SJSA1 (cell line): ENCODE measurements at regions not wholly inside any gene's neighbourhood (a gene's known extent, or its start where the extent isn't known, plus 50 kb on each side); places are given as distances from the start of the nearest gene placed in this dataset.

Experiments used
- DNase-seq, 2 experiments: peaks; one replicate each; pipeline ENCODE4 v3.0.0-alpha.2; 2015 to 2020; ENCODE audit warnings: low spot score in 2 of 2, low read depth in 1 of 2
- H3K27ac ChIP-seq: fragments of 250-450 bp; sonication (Bioruptor Pico); 2 replicates; pipeline ENCODE4 v1.5.1; 2020; ENCODE audit warnings: mild to moderate bottlenecking, moderate library complexity
- H3K27me3 ChIP-seq: fragments of 250-450 bp; sonication (Bioruptor Pico); replicated peaks from 2 replicates; pipeline ENCODE4 v1.5.1; 2020; ENCODE audit warnings: mild to moderate bottlenecking, moderate library complexity
- H3K36me3 ChIP-seq: fragments of 250-450 bp; sonication (Bioruptor Pico); 2 replicates; pipeline ENCODE4 v1.5.1; 2020; ENCODE audit warnings: mild to moderate bottlenecking
- H3K4me1 ChIP-seq: fragments of 250-450 bp; sonication (Bioruptor Pico); replicated peaks from 2 replicates; pipeline ENCODE4 v1.6.1; 2021; ENCODE audit warnings: mild to moderate bottlenecking
- H3K4me3 ChIP-seq: fragments of 250-450 bp; sonication (Bioruptor Pico); 2 replicates; pipeline ENCODE4 v1.5.1; 2020; ENCODE audit warnings: mild to moderate bottlenecking
- H3K9me3 ChIP-seq: fragments of 250-450 bp; sonication (Bioruptor Pico); replicated peaks from 2 replicates; pipeline ENCODE4 v1.5.1; 2020; ENCODE audit warnings: mild to moderate bottlenecking

DNA sequence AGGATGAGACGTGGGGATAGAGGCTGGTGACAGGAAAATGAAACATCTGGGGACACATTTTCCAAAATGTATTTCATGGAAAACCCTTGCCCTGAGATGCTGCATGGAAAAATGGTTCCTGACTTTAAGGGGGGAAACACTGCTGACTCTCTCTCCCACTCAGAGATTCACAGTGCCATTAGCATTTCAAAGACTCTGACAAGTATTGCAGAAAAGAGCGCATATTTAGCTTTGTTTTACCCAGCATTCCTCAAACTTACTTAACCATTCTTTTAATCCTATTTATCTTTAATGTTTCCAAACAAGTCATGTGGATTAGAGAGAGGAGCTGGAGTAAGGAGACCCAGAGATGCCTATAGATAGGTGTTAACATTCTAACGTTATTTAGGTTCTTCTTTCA lies 141.8 kb upstream of the DYRK2 start:
- Histone ChIP-seq H3K4me1 (no peaks in the 10 kb centered on the region), H3K27me3 (no peaks in the 10 kb centered on the region)

DNA sequence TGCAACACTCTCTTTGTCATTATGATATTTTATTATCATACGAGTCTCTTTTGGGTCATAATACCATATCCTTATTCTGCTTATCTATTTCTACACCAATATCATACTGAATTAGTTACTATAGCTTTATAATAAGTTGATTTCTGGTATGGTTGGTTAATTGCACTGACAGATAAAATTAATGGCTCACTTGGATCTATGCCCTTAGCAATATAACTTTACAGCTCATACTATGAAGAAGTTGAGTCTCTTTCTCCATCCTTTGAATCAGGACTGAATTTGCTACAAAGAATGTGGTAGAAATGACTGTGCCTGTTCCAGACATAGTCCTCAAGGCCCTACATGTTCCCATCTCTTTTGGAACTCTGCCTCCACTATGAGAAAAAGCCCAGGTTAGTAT lies 139.7 kb upstream of the DYRK2 start:
- Histone ChIP-seq H3K4me3 (no peak overlapping the region), H3K27ac (no peak overlapping the region), H3K27me3 (no peaks in the 10 kb centered on the region), H3K9me3 (no peaks in the 10 kb centered on the region), H3K4me1 (no peaks in the 10 kb centered on the region), H3K36me3 (no peaks in the 10 kb centered on the region)
- no peak for DNase-seq

More for the DNA sequence above, 141.8 kb upstream of the DYRK2 start:
- Histone ChIP-seq H3K9me3 (no peaks in the 10 kb centered on the region), H3K27ac (no peak overlapping the region), H3K36me3 (no peaks in the 10 kb centered on the region), H3K4me3 (no peak overlapping the region)
- no peak for DNase-seq

DNA sequence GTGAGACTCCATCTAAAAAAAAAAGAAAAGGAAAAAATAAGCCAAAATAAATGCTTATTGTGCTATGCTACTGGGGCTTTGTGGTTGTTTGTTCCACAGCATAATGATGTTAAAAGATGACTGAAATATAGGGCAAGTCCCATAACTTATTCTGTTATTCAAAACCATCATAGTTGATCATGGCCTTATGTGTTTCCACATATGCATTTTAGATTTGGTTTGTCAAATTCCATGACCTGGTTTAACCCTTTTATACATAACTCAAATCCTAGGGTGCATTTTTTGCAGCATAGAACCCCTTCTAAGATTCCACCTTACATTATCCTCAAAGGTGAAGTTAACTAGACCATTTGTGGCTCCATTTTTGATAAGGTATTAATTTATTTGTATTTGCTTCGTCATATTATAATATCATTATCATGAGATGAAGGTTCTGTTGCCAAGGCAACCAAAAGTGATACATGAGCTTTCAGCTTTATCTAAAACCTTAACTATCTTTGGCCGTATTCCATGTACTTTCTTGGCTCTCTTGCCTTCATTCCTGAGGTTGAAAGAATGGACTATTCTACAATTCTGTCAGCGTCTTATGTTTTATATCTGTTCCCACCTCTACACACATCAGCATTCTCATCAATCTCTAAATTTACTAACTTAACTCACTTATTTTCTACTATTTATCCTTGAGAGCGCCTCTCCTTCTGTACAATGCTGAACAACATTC lies 138.7 kb upstream of the DYRK2 start:
- no peak for DNase-seq

DNA sequence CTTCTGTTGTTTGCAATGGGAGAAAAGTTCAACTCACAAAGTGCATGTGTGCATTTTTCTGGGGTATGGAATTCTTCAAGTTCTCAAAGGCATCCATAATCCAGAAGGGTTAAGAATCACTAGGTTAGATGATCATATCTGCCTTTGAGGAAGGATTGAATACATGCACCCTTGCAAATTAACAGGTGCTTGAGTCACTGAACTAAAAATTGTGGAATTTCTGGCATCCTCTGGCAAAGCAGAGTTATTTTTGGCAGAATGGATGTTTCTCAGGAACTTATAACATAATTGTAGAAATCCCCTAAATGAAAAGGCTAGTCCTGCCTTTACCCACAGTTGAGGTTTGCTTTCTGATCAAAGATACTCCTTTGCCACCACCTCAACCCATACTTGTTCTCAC lies 136.5 kb upstream of the DYRK2 start:
- H3K9me3 ChIP-seq, result no peaks in the 10 kb centered on the region
- H3K27me3 ChIP-seq, result no peaks in the 10 kb centered on the region
- no peak overlapping the region for H3K4me3 ChIP-seq
- H3K27ac ChIP-seq, result no peak overlapping the region
- no peaks in the 10 kb centered on the region for H3K36me3 ChIP-seq
- H3K4me1 ChIP-seq, result peaks cover 5% of the 10 kb centered on the region
- no peak for DNase-seq

More for the DNA sequence above, 138.7 kb upstream of the DYRK2 start:
- H3K4me3 ChIP-seq, result no peak overlapping the region
- H3K27me3 ChIP-seq, result no peaks in the 10 kb centered on the region
- no peak overlapping the region for H3K27ac ChIP-seq
- H3K9me3 ChIP-seq, result no peaks in the 10 kb centered on the region
- H3K4me1 ChIP-seq, result no peaks in the 10 kb centered on the region
- H3K36me3 ChIP-seq, result no peaks in the 10 kb centered on the region

DNA sequence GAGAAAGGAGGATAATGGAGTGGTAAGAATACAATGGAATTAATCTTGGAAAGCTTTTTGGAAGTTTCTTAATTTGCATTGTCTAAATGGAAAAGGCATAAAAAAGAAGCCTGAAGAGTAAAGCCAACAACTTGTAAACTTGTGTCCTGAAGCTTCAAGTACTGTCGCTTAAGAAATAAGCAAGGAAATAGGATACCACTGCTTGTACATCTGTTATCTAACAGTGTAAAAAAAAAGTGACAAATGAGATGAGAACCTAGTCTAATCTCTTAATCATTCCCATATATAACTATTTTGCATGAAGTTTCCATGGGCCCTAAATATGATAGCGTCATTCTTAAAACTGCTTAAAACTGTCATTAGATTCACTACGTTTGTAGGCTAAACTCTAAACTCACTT lies 134.0 kb upstream of the DYRK2 start:
- Histone ChIP-seq H3K4me1 (peaks cover 14% of the 10 kb centered on the region), H3K4me3 (no peak overlapping the region), H3K9me3 (no peaks in the 10 kb centered on the region), H3K27me3 (no peaks in the 10 kb centered on the region), H3K36me3 (no peaks in the 10 kb centered on the region), H3K27ac (no peak overlapping the region)
- DNase-seq, result no peak

DNA sequence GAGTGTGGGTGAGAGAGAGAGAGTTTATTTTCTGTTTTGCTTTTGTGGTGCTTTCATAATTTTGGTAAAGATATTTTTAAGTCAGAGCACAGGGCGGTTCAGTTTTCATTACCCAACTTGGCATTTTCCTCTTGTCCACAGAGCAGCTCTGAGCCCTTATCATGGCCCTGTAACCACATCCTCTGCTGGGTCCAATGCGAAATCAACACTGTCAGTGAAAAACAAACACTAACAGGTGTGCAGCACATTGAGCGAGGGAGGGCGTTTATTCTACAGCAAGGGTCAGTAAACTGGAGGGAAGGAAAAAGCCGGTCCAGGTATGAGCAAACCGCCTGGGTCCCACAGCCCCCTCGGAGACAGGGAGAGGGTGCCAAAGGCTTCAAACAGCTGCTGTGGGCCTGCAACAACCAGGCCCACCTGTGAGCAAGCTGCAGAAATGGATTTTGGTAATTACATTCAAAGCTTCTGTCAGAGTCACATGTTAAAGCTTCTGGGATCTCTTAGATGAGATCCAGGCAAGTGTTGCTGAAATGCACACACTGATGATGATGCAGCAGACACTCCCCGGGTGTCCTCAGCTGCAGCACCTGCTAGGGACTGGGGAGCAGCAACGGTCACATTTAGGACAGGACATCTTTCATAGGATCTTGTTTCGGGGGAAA lies 132.7 kb upstream of the DYRK2 start:
- no peak overlapping the region for H3K4me3 ChIP-seq
- H3K36me3 ChIP-seq, result no peaks in the 10 kb centered on the region
- H3K4me1 ChIP-seq, result peaks cover 23% of the 10 kb centered on the region
- DNase-seq, result no peak
- no peaks in the 10 kb centered on the region for H3K9me3 ChIP-seq
- no peak overlapping the region for H3K27ac ChIP-seq
- H3K27me3 ChIP-seq, result no peaks in the 10 kb centered on the region

DNA sequence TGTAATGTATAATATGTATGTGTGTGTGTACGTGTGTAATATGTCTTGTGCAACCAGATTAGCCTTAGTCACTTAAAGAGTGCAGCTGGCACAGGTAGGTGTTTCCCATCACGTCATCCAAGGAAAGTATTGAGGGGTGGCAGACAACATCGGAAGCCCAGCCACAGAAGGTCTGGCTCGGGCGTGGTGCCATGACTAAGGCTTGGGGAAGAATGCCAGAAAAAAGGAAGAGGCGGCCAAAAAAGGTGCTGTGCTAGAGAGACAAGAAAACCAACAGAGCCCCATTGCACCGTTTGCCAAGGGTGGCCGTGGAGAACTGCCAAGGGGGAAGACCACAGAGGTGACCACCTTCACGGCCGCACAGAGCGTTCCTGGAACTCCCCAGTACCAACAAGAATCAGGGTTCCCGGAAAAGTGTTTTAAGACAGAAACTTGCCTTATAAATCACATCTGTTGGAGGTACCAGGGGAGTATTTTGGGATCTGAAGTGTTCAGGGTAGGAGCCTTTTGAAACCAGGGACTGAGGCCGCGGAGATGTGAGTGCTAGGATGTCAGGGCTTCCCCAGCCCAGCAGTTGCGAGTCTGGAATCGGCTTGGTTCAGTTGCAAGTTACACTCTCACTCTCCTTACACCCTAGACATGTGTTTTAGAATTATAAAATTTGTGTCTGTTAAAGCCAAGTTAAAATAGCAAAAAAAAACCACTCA lies 131.2 kb upstream of the DYRK2 start:
- Histone ChIP-seq H3K27ac (no peak overlapping the region), H3K4me1 (peaks cover 26% of the 10 kb centered on the region), H3K9me3 (no peaks in the 10 kb centered on the region), H3K27me3 (no peaks in the 10 kb centered on the region), H3K4me3 (no peak overlapping the region), H3K36me3 (no peaks in the 10 kb centered on the region)
- DNase-seq, result peak; percentile 63 to 65

DNA sequence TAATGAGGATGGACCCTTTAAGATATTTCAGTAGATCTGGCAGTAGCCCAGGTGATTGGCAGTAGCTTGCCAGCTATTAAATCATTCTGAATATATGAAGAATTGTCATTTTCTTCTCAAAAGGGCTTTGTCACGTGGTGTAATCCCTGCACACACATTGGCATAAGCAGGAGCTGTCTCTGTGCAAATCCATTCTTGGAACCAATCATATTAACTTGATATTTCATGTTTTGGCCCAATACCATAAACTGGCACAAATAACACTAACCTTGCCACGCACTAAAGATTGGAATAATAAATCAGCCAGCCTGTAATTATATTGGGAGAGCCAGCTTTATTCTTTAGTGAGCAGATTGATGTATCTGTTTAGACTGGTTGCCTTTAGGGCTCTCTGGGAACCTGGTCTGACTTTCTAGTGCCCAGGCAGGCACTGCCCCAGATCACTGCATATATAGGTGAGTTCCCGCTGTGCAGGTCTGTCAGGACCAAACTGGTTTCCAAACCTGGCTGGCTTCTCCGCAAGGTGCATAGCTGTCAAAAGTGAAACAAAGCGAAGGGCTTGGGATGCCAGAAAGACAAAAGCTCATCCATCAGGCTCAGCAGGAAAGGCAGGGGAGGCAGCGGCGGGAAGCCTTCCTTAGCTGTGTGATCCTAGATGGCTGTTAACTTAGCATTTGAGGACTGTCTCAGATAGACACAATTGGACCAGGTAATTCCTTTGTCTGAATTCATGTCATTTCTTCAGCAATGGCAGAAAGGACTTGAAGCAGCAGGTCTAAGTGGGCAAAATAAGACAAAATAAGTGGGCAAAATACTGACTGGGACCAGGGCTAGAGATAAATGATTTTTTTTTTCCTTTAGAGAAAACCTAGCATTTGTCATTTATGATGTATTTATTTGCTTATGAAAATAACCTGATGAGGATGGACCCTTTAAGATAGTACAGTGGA lies 128.8 kb upstream of the DYRK2 start:
- Histone ChIP-seq H3K36me3 (no peaks in the 10 kb centered on the region), H3K4me3 (no peak overlapping the region), H3K4me1 (peaks cover 26% of the 10 kb centered on the region), H3K9me3 (no peaks in the 10 kb centered on the region), H3K27ac (no peak overlapping the region), H3K27me3 (no peaks in the 10 kb centered on the region)
- no peak for DNase-seq

DNA sequence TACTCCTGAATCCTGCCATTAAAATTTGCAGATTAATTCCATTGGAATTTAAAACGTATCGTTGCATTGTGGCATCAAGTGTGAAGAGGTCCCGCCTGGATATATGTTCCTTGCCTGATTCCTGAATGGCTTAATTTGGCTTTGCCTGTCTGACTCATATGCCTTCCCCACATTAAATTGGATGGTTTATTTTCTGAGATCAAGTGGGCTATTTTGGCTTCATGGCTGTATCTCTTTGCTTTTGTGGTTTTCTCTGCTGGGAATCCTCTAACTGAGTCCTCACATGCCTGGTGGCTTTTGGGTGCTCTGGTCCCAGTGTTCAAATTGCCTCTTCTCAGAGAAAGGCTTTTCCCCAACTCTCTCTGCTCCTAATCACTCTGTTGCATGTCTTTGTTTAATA lies 127.9 kb upstream of the DYRK2 start:
- Histone ChIP-seq H3K27me3 (no peaks in the 10 kb centered on the region), H3K4me1 (peaks cover 29% of the 10 kb centered on the region), H3K36me3 (no peaks in the 10 kb centered on the region), H3K27ac (no peak overlapping the region), H3K4me3 (no peak overlapping the region), H3K9me3 (no peaks in the 10 kb centered on the region)
- peak in 1 of 2 experiments; percentile 66 for DNase-seq

DNA sequence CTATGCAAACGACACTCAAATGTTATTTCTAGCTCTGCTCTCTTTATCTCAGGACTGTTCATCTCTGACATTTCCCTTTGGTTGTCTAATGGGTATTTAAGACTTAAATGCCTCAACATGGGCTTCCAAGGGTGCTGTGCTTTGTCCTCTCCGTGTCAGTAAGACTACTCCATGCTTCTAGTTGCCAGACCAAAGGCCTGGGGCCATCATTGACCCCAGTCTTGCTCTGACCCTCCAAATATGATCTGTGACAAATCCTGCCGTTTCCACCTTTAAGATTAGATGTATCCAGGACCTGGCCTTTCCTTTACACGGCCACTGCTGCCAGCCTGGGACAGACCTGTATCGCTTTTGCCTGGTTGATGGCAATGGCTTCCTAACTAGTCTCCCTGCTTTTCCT lies 126.3 kb upstream of the DYRK2 start:
- no peak overlapping the region for H3K27ac ChIP-seq
- peaks cover 23% of the 10 kb centered on the region for H3K4me1 ChIP-seq
- no peak for DNase-seq
- no peaks in the 10 kb centered on the region for H3K9me3 ChIP-seq
- H3K36me3 ChIP-seq, result no peaks in the 10 kb centered on the region
- no peaks in the 10 kb centered on the region for H3K27me3 ChIP-seq
- no peak overlapping the region for H3K4me3 ChIP-seq

DNA sequence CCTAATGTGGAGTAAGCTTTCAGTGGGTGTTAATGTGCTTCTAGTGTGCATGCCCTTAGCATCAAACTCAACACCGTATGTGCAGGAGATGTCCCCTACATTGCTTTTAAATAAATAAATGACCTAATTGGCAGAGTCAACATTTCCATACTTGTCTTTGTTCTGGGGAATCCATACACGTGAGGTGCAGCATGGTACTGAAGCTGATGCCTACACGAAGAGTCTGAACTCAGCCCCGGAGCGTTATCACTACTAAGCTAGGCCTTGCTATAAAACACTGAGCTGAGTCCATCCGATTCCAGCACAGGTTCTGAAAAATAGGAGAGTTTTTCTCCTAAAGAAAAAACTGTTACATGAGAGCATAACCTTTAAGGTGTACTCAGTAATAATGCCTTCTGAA lies 125.0 kb upstream of the DYRK2 start:
- Histone ChIP-seq H3K4me3 (no peak overlapping the region), H3K36me3 (no peaks in the 10 kb centered on the region), H3K27me3 (no peaks in the 10 kb centered on the region), H3K27ac (no peak overlapping the region), H3K4me1 (peaks cover 16% of the 10 kb centered on the region), H3K9me3 (no peaks in the 10 kb centered on the region)
- no peak for DNase-seq

DNA sequence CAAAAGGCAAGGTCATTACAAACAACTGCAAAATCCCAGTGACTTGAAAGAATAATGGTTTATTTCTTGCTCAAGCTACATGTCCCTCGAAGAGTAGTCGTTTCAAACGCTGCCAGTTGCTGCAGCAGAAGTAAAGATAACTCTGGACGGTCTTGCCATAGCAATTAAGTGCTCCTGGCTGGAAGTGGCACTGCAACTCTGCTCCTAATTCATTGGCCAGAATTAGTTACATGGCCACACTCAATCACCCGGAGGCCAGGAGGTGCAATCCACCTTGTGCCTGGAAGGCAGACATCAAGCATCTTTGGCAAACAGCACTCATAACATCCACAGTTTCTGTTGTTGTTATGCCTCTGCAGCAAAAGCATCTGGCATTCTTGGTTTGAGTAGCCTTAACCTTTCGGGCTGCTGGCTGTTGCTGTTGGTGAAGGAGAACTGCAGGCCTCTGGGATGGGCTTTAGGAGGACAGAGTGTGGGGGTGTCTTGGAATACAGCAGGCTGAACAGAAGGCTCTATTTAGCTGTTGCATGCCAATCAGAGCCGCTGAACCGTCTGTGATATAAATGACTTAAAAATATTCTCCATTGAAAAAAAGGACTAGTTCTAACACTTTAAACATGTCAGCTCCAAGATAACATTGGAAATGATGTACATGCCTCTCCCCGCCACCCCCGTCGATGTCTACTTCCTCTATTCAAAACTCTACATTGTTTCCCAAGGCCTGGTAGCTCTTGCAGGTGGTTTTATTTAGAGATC lies 123.5 kb upstream of the DYRK2 start:
- H3K9me3 ChIP-seq, result no peaks in the 10 kb centered on the region

DNA sequence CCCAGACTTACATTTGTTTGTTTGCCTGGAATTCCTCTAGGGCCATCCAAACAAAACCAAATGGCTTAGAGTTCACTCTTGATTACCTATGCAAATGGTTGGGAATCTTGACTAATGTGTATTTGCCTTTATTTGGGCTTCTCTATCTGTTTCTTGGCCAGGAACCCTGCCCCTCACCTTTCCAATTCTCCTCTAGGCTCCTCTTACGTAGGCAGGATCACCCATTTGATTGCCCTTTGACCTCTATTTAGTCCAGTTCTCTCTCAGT lies 123.0 kb upstream of the DYRK2 start:
- no peak for DNase-seq
- Histone ChIP-seq H3K9me3 (no peaks in the 10 kb centered on the region), H3K27ac (no peak overlapping the region), H3K4me1 (peaks cover 10% of the 10 kb centered on the region), H3K36me3 (no peaks in the 10 kb centered on the region), H3K4me3 (no peak overlapping the region), H3K27me3 (no peaks in the 10 kb centered on the region)

More for the DNA sequence above, 123.5 kb upstream of the DYRK2 start:
- Histone ChIP-seq H3K36me3 (no peaks in the 10 kb centered on the region), H3K4me3 (no peak overlapping the region), H3K27ac (no peak overlapping the region), H3K27me3 (no peaks in the 10 kb centered on the region), H3K4me1 (peaks cover 14% of the 10 kb centered on the region)
- DNase-seq, result no peak
